Heart left ventricle (tissue), 13 donors: ENCODE measurements at regions not wholly inside any gene's neighbourhood (a gene's known extent, or its start where the extent isn't known, plus 50 kb on each side); places are given as distances from the start of the nearest gene placed in this dataset.
A peak's percentile ranks its signal among the peaks of the same experiment; 100 is the strongest.

Experiments used
- POLR2A ChIP-seq, 2 donors: fragments of 450-650 bp; IDR thresholded peaks; one replicate each; pipeline ENCODE4 v1.6.1; 2017; ENCODE audit warnings: antibody characterized with exemption in 2 of 2, mild to moderate bottlenecking in 2 of 2, moderate library complexity in 2 of 2
- TF ChIP-seq, protein P1 (sequence below), 12 donors: fragments of 200-600 bp; sonication (generic) in 4 of 12; IDR thresholded peaks; one replicate each; pipeline versions ENCODE4 v1.5.0 to v1.8.0; 2018 to 2022; ENCODE audit warnings: antibody characterized with exemption in 12 of 12, mild to moderate bottlenecking in 5 of 12
- donor health status: ischemic (EF 13 %, LVEDD 7.1; RV severe dilation, severe dysfunction).
- donor health status: DM: no; HTN: yes; CAD: no.
- donor health status: DM: no; HTN: no; CAD: no.
- donor health status: ischemic (EF 25% LVEDD 6.9; RV normal size, moderate dysfunction).
- donor health status: ischemic (EF 25% LVEDD 5.7; RV mildly dilated, moderate dysfunction).
- donor health status: ischemic (EF 35%, LVEDD 5.7; RV mildly dilated, moderate dysfunction).
- donor health status: nonischemic (EF 11% LVEDD 7.7; RV severe dilation, severe dysfunction).
- donor health status: DM: yes; HTN: yes; CAD: no.
- donor health status: PGD.
- donor health status: ischemic (EF 29% LVEDD 5.4; RV normal size, mild dysfunction).
- donor health status: nonischemic (EF 23%, LVEDD 6.1; RV moderate dilation, normal function).

DNA sequence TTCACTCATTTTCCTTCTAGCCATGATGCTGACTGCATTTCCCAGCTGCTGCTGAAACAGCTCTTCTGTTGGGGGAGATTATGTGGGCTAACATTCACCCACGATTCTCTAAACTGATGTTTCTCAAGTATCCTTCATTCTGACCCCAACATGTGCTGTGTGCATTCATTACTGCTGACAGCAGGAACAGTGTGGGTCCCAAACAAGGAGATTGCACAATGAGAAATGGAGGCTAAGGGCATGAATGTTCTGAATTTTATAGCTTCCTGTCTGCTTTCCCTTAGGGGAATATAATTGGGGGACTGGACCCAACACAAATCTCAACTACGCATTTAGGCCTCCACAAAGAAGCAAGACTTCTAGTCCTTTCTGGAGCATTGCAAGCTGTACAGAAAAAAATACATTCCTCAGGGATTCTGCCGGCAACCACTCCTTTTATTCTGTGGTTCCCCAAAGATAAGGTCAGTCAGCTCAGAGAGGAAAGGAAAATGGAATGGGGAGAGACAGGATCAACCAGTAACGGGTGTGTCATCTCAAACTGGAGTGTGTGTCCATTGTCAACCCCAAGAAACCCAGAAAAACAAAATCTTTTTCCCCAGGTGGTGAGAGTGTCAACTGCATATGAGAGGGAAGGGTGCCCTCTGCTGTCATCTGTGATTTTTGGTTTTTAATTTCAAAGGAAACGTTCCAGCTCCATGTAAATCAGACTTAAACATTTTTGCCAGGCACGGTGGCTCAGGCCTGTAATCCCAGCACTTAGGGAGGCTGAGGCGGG, 81.5 kb upstream of the EGFL6 start:
- no peak for TF ChIP-seq POLR2A (IDR thresholded peaks at IDR 0.05)
- TF ChIP-seq, protein P1, sequence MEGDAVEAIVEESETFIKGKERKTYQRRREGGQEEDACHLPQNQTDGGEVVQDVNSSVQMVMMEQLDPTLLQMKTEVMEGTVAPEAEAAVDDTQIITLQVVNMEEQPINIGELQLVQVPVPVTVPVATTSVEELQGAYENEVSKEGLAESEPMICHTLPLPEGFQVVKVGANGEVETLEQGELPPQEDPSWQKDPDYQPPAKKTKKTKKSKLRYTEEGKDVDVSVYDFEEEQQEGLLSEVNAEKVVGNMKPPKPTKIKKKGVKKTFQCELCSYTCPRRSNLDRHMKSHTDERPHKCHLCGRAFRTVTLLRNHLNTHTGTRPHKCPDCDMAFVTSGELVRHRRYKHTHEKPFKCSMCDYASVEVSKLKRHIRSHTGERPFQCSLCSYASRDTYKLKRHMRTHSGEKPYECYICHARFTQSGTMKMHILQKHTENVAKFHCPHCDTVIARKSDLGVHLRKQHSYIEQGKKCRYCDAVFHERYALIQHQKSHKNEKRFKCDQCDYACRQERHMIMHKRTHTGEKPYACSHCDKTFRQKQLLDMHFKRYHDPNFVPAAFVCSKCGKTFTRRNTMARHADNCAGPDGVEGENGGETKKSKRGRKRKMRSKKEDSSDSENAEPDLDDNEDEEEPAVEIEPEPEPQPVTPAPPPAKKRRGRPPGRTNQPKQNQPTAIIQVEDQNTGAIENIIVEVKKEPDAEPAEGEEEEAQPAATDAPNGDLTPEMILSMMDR (IDR thresholded peaks at IDR 0.05), result peak; percentile 36 to 68 (median 52)
